ENCODE measurements at regions not wholly inside any gene's neighbourhood (a gene's known extent, or its start where the extent isn't known, plus 50 kb on each side); places are given as distances from the start of the nearest gene placed in this dataset.

GRCh38 chr3:61333192-61333961 is 82.1 kb upstream of the FHIT start (continued):
- TF ChIP-seq ARID4B (CRISPR knock-in tag; IDR thresholded peaks at IDR 0.05; ENCODE audit: borderline replicate concordance), result no peak
- no peak for TF ChIP-seq OVOL2 (CRISPR knock-in tag; IDR thresholded peaks at IDR 0.05; ENCODE audit: borderline replicate concordance)
- TF ChIP-seq NR3C1 (CRISPR knock-in tag; conservative IDR thresholded peaks at IDR 0.05; ENCODE audit: low read depth), result no peak

- Mint-ChIP-seq H3K36me3 (peaks cover 21% of the 10 kb centered on the region), H3K4me3 (no peak overlapping the region), H3K4me1 (peaks cover 36% of the 10 kb centered on the region), H3K27ac (no peak overlapping the region), H3K9me3 (peaks cover 32% of the 10 kb centered on the region), H3K27me3 (ENCODE audit: low read depth) (peaks cover 8% of the 10 kb centered on the region; the same call in 1 of the 2 replicates)
- no peak for TF ChIP-seq ZBTB21 (CRISPR knock-in tag; IDR thresholded peaks at IDR 0.05; ENCODE audit: borderline replicate concordance)
- TF ChIP-seq ZNF138 (CRISPR knock-in tag; conservative IDR thresholded peaks at IDR 0.05), result no peak
- no peak for TF ChIP-seq ZNF425 (CRISPR knock-in tag; conservative IDR thresholded peaks at IDR 0.05)
- TF ChIP-seq TCF7 (CRISPR knock-in tag; IDR thresholded peaks at IDR 0.05; ENCODE audit: low read depth), result no peak
- no peak for TF ChIP-seq GTF2I (CRISPR knock-in tag; conservative IDR thresholded peaks at IDR 0.05)
- no peak for TF ChIP-seq RELA (CRISPR knock-in tag; IDR thresholded peaks at IDR 0.05; ENCODE audit: borderline replicate concordance)
- TF ChIP-seq ZSCAN18 (CRISPR knock-in tag; IDR thresholded peaks at IDR 0.05), result no peak
- no peak for TF ChIP-seq JAZF1 (CRISPR knock-in tag; IDR thresholded peaks at IDR 0.05)
- TF ChIP-seq TEAD1 (CRISPR knock-in tag; IDR thresholded peaks at IDR 0.05), result no peak
- TF ChIP-seq SOX15 (CRISPR knock-in tag; IDR thresholded peaks at IDR 0.05), result no peak
- no peak for TF ChIP-seq USF1 (CRISPR knock-in tag; IDR thresholded peaks at IDR 0.05)
- TF ChIP-seq SP1 (CRISPR knock-in tag; conservative IDR thresholded peaks at IDR 0.05), result no peak
- CTCF ChIA-PET, result interaction anchor here (1.2 kb wide), 1 partner anchor 47 kb away, joined by 4 read pairs; no protein-coding TSS in a partner anchor
- POLR2A ChIA-PET, result no interaction called here
- ATAC-seq, result peak; percentile 57
- no peak for DNase-seq (ENCODE audit: low spot score)
These were observed 83.5 kb upstream of the FHIT start for GRCh38 chr3:61334783-61335182.
